GM19043 (cell line): ENCODE measurements at regions not wholly inside any gene's neighbourhood (a gene's known extent, or its start where the extent isn't known, plus 50 kb on each side); places are given as distances from the start of the nearest gene placed in this dataset.
"Not testable (repeated sequence)": the region's sequence is repeated elsewhere in the genome, so short reads cannot be mapped to it uniquely, and the experiment has no call there.

ENCODE experiments used
- ATAC-seq: cut with Tn5 transposase; IDR thresholded peaks from one replicate; pipeline ENCODE4 v1.9.1; 2021; ENCODE audit warnings: low read depth; ENCODE audit not compliant: unreplicated experiment

- ATAC-seq: no peak
Observed at GRCh38 chr6:4677751-4678065, 98.5 kb upstream of the CDYL start.

- no peak for ATAC-seq
Observed at GRCh38 chr6:4677011-4677750, 99.0 kb upstream of the CDYL start.

GRCh38 chr6:4676016-4676415 lies 100.2 kb upstream of the CDYL start:
- no peak for ATAC-seq

- no peak for ATAC-seq
Observed at GRCh38 chr6:4675121-4675520, 101.1 kb upstream of the CDYL start.

- no peak for ATAC-seq
Observed at GRCh38 chr6:4673861-4674260, 102.3 kb upstream of the CDYL start.

GRCh38 chr6:4672772-4673171 lies 103.4 kb upstream of the CDYL start:
- no peak for ATAC-seq

GRCh38 chr6:4671587-4672115 lies 104.6 kb upstream of the CDYL start:
- ATAC-seq: no peak

GRCh38 chr6:4670824-4671409 lies 105.3 kb upstream of the CDYL start:
- ATAC-seq: no peak

GRCh38 chr6:4670290-4670689 lies 105.9 kb upstream of the CDYL start:
- ATAC-seq: no peak

GRCh38 chr6:4668271-4669179 lies 107.7 kb upstream of the CDYL start:
- no peak for ATAC-seq

GRCh38 chr6:4667591-4667990 lies 108.6 kb upstream of the CDYL start:
- ATAC-seq: no peak

GRCh38 chr6:4666886-4667513 lies 109.2 kb upstream of the CDYL start:
- ATAC-seq: no peak

GRCh38 chr6:4665489-4666417 lies 110.5 kb upstream of the CDYL start:
- no peak for ATAC-seq

- ATAC-seq: no peak
Observed at GRCh38 chr6:4664911-4665310, 111.3 kb upstream of the CDYL start.

GRCh38 chr6:4664117-4664626 lies 112.0 kb upstream of the CDYL start:
- no peak for ATAC-seq

GRCh38 chr6:4662886-4663285 lies 113.3 kb upstream of the CDYL start:
- no peak for ATAC-seq

- no peak for ATAC-seq
Observed at GRCh38 chr6:4661391-4661790, 114.8 kb upstream of the CDYL start.

- no peak for ATAC-seq
Observed at GRCh38 chr6:4660377-4661321, 115.6 kb upstream of the CDYL start.

- ATAC-seq: not testable (repeated sequence)
Observed at GRCh38 chr6:4659719-4660118, 116.5 kb upstream of the CDYL start.
